HCT116 (cell line): ENCODE measurements at regions not wholly inside any gene's neighbourhood (a gene's known extent, or its start where the extent isn't known, plus 50 kb on each side); places are given as distances from the start of the nearest gene placed in this dataset.

Source experiments
- EGR1 ChIP-seq: IDR thresholded peaks from 2 replicates; pipeline ENCODE4 v1.6.1; 2012; ENCODE audit warnings: low read depth
- EZH2 ChIP-seq: fragments of 200-600 bp; sonication (generic); IDR thresholded peaks from 2 replicates; pipeline ENCODE4 v1.6.1; 2017; ENCODE audit warnings: antibody characterized with exemption, mixed run types
- EZH2phosphoT487 ChIP-seq: fragments of 200-600 bp; IDR thresholded peaks from 2 replicates; pipeline ENCODE4 v1.6.1; 2018; ENCODE audit warnings: antibody characterized with exemption, borderline replicate concordance
- FOSL1 ChIP-seq: IDR thresholded peaks from 2 replicates; pipeline ENCODE4 v1.6.1; 2012; ENCODE audit warnings: low read depth
- MAX ChIP-seq: IDR thresholded peaks from 2 replicates; pipeline ENCODE4 v1.6.1; 2012
- POLR2A ChIP-seq: IDR thresholded peaks from 2 replicates; pipeline ENCODE4 v1.7.0; 2011; ENCODE audit warnings: borderline replicate concordance; ENCODE audit not compliant: insufficient read depth, insufficient read length; ENCODE audit errors: extremely low read depth
- POLR2AphosphoS5 ChIP-seq: IDR thresholded peaks from 2 replicates; pipeline ENCODE4 v1.6.1; 2011; ENCODE audit warnings: mild to moderate bottlenecking, low read depth, low read length, moderate library complexity
- YY1 ChIP-seq: IDR thresholded peaks from 2 replicates; pipeline ENCODE4 v1.6.1; 2011; ENCODE audit warnings: low read length, low read depth, moderate library complexity, mild to moderate bottlenecking; ENCODE audit not compliant: insufficient replicate concordance; ENCODE audit errors: extremely low read depth
- ZFX ChIP-seq: fragments of 450-650 bp; IDR thresholded peaks from 2 replicates; pipeline ENCODE4 v1.6.1; 2017
- ZNF274 ChIP-seq: fragments of 200-500 bp; sonication (Bioruptor generic); IDR thresholded peaks from 2 replicates; pipeline ENCODE4 v1.6.1; 2014; ENCODE audit warnings: mild to moderate bottlenecking, low read depth, low read length, inconsistent platforms
- TF ChIP-seq, protein P1 (sequence below), 3 experiments: fragments of 200-600 bp in 1 of 3; sonication (generic) in 1 of 3; IDR thresholded peaks in 2 of 3; conservative IDR thresholded peaks in 1 of 3; 2 replicates each; pipeline ENCODE4 v1.5.1; 2012 to 2017; ENCODE audit warnings: low read depth in 2 of 3, low read length in 2 of 3, antibody characterized with exemption in 1 of 3, borderline replicate concordance in 1 of 3, control low read depth in 1 of 3, mild to moderate bottlenecking in 1 of 3, mixed read lengths in 1 of 3, mixed run types in 1 of 3, moderate library complexity in 1 of 3; ENCODE audit not compliant: insufficient read depth in 1 of 3
- TF ChIP-seq, protein P2 (sequence below): IDR thresholded peaks from 2 replicates; pipeline ENCODE4 v1.6.1; 2012; ENCODE audit warnings: low read depth

DNA sequence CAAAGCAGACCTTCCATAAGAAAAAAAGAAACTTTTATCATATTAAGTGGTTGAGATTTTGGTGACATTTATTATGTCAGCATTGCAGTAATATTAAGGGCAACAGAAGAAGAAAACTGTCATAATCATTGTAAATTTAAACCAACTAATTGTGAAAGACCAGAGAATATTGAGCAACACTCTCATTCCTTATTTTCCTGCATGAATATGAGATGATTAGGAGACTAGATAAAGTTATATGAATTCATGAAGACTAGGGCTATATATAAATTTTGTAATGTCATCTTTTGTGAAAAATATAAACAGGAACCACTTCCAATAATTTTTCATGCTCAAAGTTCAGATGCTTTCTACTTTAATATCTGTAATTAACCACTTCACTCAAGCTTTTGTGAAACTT, 974.5 kb upstream of the CDH10 start:
- TF ChIP-seq, protein P1, sequence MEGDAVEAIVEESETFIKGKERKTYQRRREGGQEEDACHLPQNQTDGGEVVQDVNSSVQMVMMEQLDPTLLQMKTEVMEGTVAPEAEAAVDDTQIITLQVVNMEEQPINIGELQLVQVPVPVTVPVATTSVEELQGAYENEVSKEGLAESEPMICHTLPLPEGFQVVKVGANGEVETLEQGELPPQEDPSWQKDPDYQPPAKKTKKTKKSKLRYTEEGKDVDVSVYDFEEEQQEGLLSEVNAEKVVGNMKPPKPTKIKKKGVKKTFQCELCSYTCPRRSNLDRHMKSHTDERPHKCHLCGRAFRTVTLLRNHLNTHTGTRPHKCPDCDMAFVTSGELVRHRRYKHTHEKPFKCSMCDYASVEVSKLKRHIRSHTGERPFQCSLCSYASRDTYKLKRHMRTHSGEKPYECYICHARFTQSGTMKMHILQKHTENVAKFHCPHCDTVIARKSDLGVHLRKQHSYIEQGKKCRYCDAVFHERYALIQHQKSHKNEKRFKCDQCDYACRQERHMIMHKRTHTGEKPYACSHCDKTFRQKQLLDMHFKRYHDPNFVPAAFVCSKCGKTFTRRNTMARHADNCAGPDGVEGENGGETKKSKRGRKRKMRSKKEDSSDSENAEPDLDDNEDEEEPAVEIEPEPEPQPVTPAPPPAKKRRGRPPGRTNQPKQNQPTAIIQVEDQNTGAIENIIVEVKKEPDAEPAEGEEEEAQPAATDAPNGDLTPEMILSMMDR (IDR thresholded peaks at IDR 0.05 in 2 of 3, conservative IDR thresholded peaks at IDR 0.05 in 1 of 3; ENCODE audit: borderline replicate concordance in 1 of 3, insufficient read depth in 1 of 3, low read depth in 2 of 3, low read length in 2 of 3) = no peak
- TF ChIP-seq POLR2A = no peak
- no peak for TF ChIP-seq EZH2
- no peak for TF ChIP-seq EZH2phosphoT487
- TF ChIP-seq MAX = no peak
- no peak for TF ChIP-seq ZNF274
- no peak for TF ChIP-seq POLR2AphosphoS5
- TF ChIP-seq FOSL1 = no peak
- TF ChIP-seq ZFX = no peak
- TF ChIP-seq, protein P2, sequence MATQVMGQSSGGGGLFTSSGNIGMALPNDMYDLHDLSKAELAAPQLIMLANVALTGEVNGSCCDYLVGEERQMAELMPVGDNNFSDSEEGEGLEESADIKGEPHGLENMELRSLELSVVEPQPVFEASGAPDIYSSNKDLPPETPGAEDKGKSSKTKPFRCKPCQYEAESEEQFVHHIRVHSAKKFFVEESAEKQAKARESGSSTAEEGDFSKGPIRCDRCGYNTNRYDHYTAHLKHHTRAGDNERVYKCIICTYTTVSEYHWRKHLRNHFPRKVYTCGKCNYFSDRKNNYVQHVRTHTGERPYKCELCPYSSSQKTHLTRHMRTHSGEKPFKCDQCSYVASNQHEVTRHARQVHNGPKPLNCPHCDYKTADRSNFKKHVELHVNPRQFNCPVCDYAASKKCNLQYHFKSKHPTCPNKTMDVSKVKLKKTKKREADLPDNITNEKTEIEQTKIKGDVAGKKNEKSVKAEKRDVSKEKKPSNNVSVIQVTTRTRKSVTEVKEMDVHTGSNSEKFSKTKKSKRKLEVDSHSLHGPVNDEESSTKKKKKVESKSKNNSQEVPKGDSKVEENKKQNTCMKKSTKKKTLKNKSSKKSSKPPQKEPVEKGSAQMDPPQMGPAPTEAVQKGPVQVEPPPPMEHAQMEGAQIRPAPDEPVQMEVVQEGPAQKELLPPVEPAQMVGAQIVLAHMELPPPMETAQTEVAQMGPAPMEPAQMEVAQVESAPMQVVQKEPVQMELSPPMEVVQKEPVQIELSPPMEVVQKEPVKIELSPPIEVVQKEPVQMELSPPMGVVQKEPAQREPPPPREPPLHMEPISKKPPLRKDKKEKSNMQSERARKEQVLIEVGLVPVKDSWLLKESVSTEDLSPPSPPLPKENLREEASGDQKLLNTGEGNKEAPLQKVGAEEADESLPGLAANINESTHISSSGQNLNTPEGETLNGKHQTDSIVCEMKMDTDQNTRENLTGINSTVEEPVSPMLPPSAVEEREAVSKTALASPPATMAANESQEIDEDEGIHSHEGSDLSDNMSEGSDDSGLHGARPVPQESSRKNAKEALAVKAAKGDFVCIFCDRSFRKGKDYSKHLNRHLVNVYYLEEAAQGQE = no peak
- TF ChIP-seq EGR1 = no peak
- TF ChIP-seq YY1 = no peak
